ENCODE measurements at regions not wholly inside any gene's neighbourhood (a gene's known extent, or its start where the extent isn't known, plus 50 kb on each side); places are given as distances from the start of the nearest gene placed in this dataset.

GRCh38 chr1:55631509-55631908 lies 416.3 kb upstream of the USP24 start:
- Histone ChIP-seq H3K23me2 (ENCODE audit: insufficient read length, low read depth, low read length, poor library complexity, severe bottlenecking) (no peaks in the 10 kb centered on the region), H3T11ph (ENCODE audit: low read length) (no peak overlapping the region), H3K23ac (ENCODE audit: insufficient read length, low read depth, low read length) (no peak overlapping the region), H2AFZ (ENCODE audit: low read length) (no peak overlapping the region), H3K4me2 (ENCODE audit: insufficient read depth, insufficient read length, low read length) (no peak overlapping the region), H2BK20ac (ENCODE audit: low read depth, low read length, poor library complexity, severe bottlenecking) (no peak overlapping the region), H3K14ac (ENCODE audit: insufficient read depth, low read length) (no peak overlapping the region), H4K91ac (ENCODE audit: insufficient read length, low read depth, low read length) (no peak overlapping the region), H4K8ac (replicated peaks; ENCODE audit: insufficient read length, low read depth, low read length) (no peak overlapping the region), H3K4me1 (ENCODE audit: insufficient read depth, low read length) (0 out of 2 replicates have a peak, but pooled peaks cover 5% of the 10 kb centered on the region), H3K27me3 (ENCODE audit: insufficient read depth, low read length) (no peaks in the 10 kb centered on the region), H3K18ac (ENCODE audit: insufficient read length, low read depth, low read length) (no peak overlapping the region), H4K5ac (ENCODE audit: insufficient read length, low read depth, low read length) (no peak overlapping the region), H2BK15ac (ENCODE audit: low read depth, low read length) (no peak overlapping the region), H3K9ac (ENCODE audit: extremely low read depth, insufficient read length, low read length) (no peak overlapping the region), H3K27ac (ENCODE audit: insufficient read length, low read depth, low read length) (no peak overlapping the region), H3K4ac (ENCODE audit: low read depth, low read length) (no peak overlapping the region), H2AK5ac (ENCODE audit: insufficient read length, low read length) (no peak overlapping the region), H4K20me1 (ENCODE audit: control insufficient read depth, insufficient read depth, insufficient read length) (no peaks in the 10 kb centered on the region), H2BK12ac (ENCODE audit: insufficient read length, low read depth, low read length) (no peak overlapping the region), H3K79me2 (ENCODE audit: insufficient read depth, low read length) (no peaks in the 10 kb centered on the region), H3K79me1 (ENCODE audit: insufficient read depth, low read depth, low read length, poor library complexity, severe bottlenecking) (no peaks in the 10 kb centered on the region), H2BK5ac (ENCODE audit: insufficient read length, low read length) (no peak overlapping the region), H3K56ac (ENCODE audit: insufficient read length, low read depth, low read length) (no peak overlapping the region), H2BK120ac (ENCODE audit: low read depth, low read length, poor library complexity, severe bottlenecking) (no peak overlapping the region), H3K9me3 (ENCODE audit: control insufficient read depth, low read depth, low read length) (no peaks in the 10 kb centered on the region)
- Mint-ChIP-seq H3K4me3 (no peak overlapping the region), H3K36me3 (ENCODE audit: insufficient read depth in 1 of 3, low read depth in 3 of 3) (no peaks in the 10 kb centered on the region), H3K4me1 (peaks cover 0 to 14% of the 10 kb centered on the region in 2 experiments; a peak in 2 of 4 replicates), H3K27ac (no peak overlapping the region; a peak in 1 of 7 replicates), H3K9me3 (no peaks in the 10 kb centered on the region), H3K27me3 (ENCODE audit: low read depth) (no peaks in the 10 kb centered on the region)
- TF ChIP-seq CTCF (conservative IDR thresholded peaks at IDR 0.05), result no peak
- no peak for DNase-seq
- WGBS (ENCODE audit: extremely low coverage, insufficient read length, low lambda C conversion rate), result no CpG with 5 or more reads among the region's 2 CpGs

All from H9 (cell line).